Endodermal cell (in vitro differentiated cells): ENCODE measurements at regions not wholly inside any gene's neighbourhood (a gene's known extent, or its start where the extent isn't known, plus 50 kb on each side); places are given as distances from the start of the nearest gene placed in this dataset.

ENCODE experiments used
- DNase-seq: peaks from one replicate; pipeline ENCODE4 v3.0.0-alpha.2; 2017
- H3K27ac ChIP-seq: 2 replicates; pipeline ENCODE4 v1.5.1; 2013; ENCODE audit warnings: mild to moderate bottlenecking, low read depth, low read length, moderate library complexity
- H3K27me3 ChIP-seq: 2 replicates; pipeline ENCODE4 v1.6.1; 2013; ENCODE audit warnings: mild to moderate bottlenecking, low read length, moderate library complexity; ENCODE audit not compliant: insufficient read depth, control insufficient read depth, poor library complexity, severe bottlenecking
- H3K36me3 ChIP-seq: 2 replicates; pipeline ENCODE4 v1.7.0; 2013; ENCODE audit warnings: mild to moderate bottlenecking, low read length, moderate library complexity; ENCODE audit not compliant: control insufficient read depth, insufficient read depth
- H3K4me1 ChIP-seq: one replicate; pipeline ENCODE4 v1.7.0; 2013; ENCODE audit warnings: low read length; ENCODE audit not compliant: control insufficient read depth, insufficient read depth
- H3K4me3 ChIP-seq: 2 replicates; pipeline ENCODE4 v1.5.1; 2013; ENCODE audit warnings: mild to moderate bottlenecking, low read length, moderate library complexity
- H3K9ac ChIP-seq: 2 replicates; pipeline ENCODE4 v1.6.1; 2013; ENCODE audit warnings: mild to moderate bottlenecking, low read length, moderate library complexity; ENCODE audit not compliant: poor library complexity, severe bottlenecking; ENCODE audit errors: extremely low read depth
- H3K9me3 ChIP-seq: 2 replicates; pipeline ENCODE4 v1.6.1; 2013; ENCODE audit warnings: mild to moderate bottlenecking, low read length, moderate library complexity; ENCODE audit not compliant: control insufficient read depth
- H3K27ac Mint-ChIP-seq: 2 replicates; pipeline ENCODE4 v1.8.0; 2020; ENCODE audit warnings: mixed read lengths
- H3K27me3 Mint-ChIP-seq: 2 replicates; pipeline ENCODE4 v1.8.0; 2021; ENCODE audit warnings: mild to moderate bottlenecking, mixed read lengths; ENCODE audit not compliant: insufficient read depth
- H3K36me3 Mint-ChIP-seq: 2 replicates; pipeline ENCODE4 v1.8.0; 2020; ENCODE audit warnings: low read depth, mixed read lengths
- H3K4me1 Mint-ChIP-seq: 2 replicates; pipeline ENCODE4 v1.8.0; 2020; ENCODE audit warnings: mixed read lengths
- H3K4me3 Mint-ChIP-seq: 2 replicates; pipeline ENCODE4 v1.8.0; 2020; ENCODE audit warnings: mild to moderate bottlenecking, moderate library complexity, mixed read lengths
- H3K9me3 Mint-ChIP-seq: 2 replicates; pipeline ENCODE4 v1.8.0; 2020; ENCODE audit warnings: mild to moderate bottlenecking, mixed read lengths
- WGBS, 2 experiments: methylation state at CpG; one replicate each; pipeline versions ENCODE4 v1.1.5 to v1.1.7; 2013; ENCODE audit warnings: missing lambda C conversion rate in 2 of 2, mixed read lengths in 1 of 2; ENCODE audit not compliant: insufficient coverage in 1 of 2, insufficient read length in 1 of 2; 5-methylcytosine and 5-hydroxymethylcytosine counted together
- TF ChIP-seq, protein P1 (sequence below): fragments of 200-600 bp; sonication (generic); conservative IDR thresholded peaks from 2 replicates; pipeline ENCODE4 v1.5.0; 2021; ENCODE audit warnings: antibody characterized with exemption, mild to moderate bottlenecking

DNA sequence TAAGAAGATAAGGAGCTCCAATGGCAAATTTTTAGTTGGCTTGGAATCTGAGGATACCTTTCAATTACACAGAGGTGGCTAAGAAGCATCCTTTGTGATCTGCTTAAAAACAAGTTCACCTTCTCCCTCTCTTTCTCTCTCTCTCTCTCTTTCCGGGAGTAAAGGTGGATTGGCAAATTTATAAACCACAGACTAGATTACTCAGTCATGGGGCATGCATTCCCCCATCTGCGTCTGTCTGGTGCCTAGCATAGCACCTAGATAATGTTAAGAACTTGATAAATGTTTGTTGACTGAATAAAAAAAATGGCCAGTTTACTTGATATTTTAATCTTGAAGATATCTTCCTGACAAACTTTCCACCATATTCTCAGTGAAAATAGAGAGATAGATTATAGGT is 312.3 kb downstream of the CDC5L start:
- Histone ChIP-seq H3K36me3 (no peaks in the 10 kb centered on the region), H3K27ac (no peak overlapping the region), H3K9me3 (no peaks in the 10 kb centered on the region), H3K4me3 (no peak overlapping the region), H3K9ac (no peak overlapping the region), H3K4me1 (no peaks in the 10 kb centered on the region), H3K27me3 (no peaks in the 10 kb centered on the region)
- Mint-ChIP-seq H3K4me3 (no peak overlapping the region), H3K27me3 (peaks cover 5% of the 10 kb centered on the region), H3K4me1 (peaks cover 5% of the 10 kb centered on the region), H3K27ac (no peak overlapping the region), H3K9me3 (no peaks in the 10 kb centered on the region), H3K36me3 (no peaks in the 10 kb centered on the region)
- no peak for DNase-seq
- TF ChIP-seq, protein P1, sequence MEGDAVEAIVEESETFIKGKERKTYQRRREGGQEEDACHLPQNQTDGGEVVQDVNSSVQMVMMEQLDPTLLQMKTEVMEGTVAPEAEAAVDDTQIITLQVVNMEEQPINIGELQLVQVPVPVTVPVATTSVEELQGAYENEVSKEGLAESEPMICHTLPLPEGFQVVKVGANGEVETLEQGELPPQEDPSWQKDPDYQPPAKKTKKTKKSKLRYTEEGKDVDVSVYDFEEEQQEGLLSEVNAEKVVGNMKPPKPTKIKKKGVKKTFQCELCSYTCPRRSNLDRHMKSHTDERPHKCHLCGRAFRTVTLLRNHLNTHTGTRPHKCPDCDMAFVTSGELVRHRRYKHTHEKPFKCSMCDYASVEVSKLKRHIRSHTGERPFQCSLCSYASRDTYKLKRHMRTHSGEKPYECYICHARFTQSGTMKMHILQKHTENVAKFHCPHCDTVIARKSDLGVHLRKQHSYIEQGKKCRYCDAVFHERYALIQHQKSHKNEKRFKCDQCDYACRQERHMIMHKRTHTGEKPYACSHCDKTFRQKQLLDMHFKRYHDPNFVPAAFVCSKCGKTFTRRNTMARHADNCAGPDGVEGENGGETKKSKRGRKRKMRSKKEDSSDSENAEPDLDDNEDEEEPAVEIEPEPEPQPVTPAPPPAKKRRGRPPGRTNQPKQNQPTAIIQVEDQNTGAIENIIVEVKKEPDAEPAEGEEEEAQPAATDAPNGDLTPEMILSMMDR, result no peak
- WGBS, 2 experiments, result 94 to 96% methylated on average over 2 of the region's 2 CpGs

DNA sequence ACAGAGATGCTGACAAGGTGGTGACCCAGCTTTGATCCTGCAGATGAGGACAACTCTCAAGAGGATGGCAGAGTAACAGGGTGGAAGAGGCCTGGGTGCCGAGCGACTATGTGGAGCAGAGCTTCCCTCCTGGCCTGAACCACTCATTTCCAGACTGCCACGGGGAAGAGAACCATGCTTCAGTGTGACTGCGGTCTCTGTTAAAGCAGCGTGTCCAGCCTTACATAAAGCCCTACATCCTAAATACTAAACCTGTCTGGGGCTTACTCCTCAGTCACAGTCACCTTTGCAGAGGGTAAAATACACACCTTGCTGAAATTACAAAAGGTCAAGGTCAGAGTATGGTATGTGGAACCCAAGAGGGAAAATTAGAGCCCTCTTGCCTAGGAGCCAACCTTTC is 312.9 kb downstream of the CDC5L start:
- H3K9me3 Mint-ChIP-seq, result no peaks in the 10 kb centered on the region
- Histone ChIP-seq H3K36me3 (no peaks in the 10 kb centered on the region), H3K9ac (no peak overlapping the region), H3K27me3 (no peaks in the 10 kb centered on the region), H3K27ac (no peak overlapping the region), H3K9me3 (no peaks in the 10 kb centered on the region), H3K4me1 (no peaks in the 10 kb centered on the region), H3K4me3 (no peak overlapping the region)
- H3K27me3 Mint-ChIP-seq, result peaks cover 5% of the 10 kb centered on the region
- H3K4me1 Mint-ChIP-seq, result peaks cover 5% of the 10 kb centered on the region
- no peak overlapping the region for H3K4me3 Mint-ChIP-seq
- no peaks in the 10 kb centered on the region for H3K36me3 Mint-ChIP-seq
- no peak overlapping the region for H3K27ac Mint-ChIP-seq
- 90 to 98% methylated on average over 5 of the region's 5 CpGs for WGBS, 2 experiments
- TF ChIP-seq, protein P1, result no peak
- no peak for DNase-seq

DNA sequence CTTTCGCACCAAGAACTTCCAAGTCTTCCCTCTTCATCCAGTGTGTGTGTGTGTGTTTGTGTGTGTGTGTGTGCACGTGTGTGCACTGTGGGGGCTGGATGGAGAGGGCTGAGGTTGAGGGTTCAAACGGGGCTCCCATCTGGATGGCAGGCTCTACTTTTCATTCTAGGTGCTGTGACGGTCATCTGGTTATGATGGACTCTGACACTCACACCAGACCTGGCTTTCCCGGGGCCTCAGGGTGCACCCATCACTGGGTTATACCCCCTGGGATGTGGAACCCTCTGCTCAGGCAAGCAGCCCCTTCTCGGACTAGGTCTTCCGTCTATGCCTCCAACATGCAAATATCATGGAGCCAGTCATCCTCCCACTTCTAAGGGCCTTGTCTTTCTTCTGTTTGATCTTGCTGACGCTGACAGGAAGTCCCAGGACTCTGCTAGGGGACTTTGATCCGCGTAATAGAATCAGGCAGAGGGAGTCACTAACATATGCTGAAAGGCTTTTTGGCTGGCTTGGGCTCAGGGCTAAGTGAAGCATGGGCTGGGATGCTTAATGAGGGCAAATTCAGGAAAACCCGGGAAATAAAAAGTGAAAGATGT is 313.6 kb downstream of the CDC5L start:
- Mint-ChIP-seq H3K27me3 (peaks cover 5% of the 10 kb centered on the region), H3K27ac (no peak overlapping the region), H3K9me3 (no peaks in the 10 kb centered on the region), H3K4me1 (peaks cover 5% of the 10 kb centered on the region), H3K4me3 (no peak overlapping the region), H3K36me3 (no peaks in the 10 kb centered on the region)
- Histone ChIP-seq H3K4me1 (no peaks in the 10 kb centered on the region), H3K9ac (no peak overlapping the region), H3K9me3 (no peaks in the 10 kb centered on the region), H3K27ac (no peak overlapping the region), H3K36me3 (no peaks in the 10 kb centered on the region), H3K27me3 (no peaks in the 10 kb centered on the region), H3K4me3 (no peak overlapping the region)
- no peak for DNase-seq
- WGBS, 2 experiments, result 77 to 78% methylated on average over 8 to 11 of the region's 11 CpGs
- TF ChIP-seq, protein P1, result no peak
